GM21619 (cell line): ENCODE measurements at regions not wholly inside any gene's neighbourhood (a gene's known extent, or its start where the extent isn't known, plus 50 kb on each side); places are given as distances from the start of the nearest gene placed in this dataset.

Experiments
- ATAC-seq: cut with Tn5 transposase; IDR thresholded peaks from one replicate; pipeline ENCODE4 v1.9.1; 2021; ENCODE audit not compliant: unreplicated experiment

DNA sequence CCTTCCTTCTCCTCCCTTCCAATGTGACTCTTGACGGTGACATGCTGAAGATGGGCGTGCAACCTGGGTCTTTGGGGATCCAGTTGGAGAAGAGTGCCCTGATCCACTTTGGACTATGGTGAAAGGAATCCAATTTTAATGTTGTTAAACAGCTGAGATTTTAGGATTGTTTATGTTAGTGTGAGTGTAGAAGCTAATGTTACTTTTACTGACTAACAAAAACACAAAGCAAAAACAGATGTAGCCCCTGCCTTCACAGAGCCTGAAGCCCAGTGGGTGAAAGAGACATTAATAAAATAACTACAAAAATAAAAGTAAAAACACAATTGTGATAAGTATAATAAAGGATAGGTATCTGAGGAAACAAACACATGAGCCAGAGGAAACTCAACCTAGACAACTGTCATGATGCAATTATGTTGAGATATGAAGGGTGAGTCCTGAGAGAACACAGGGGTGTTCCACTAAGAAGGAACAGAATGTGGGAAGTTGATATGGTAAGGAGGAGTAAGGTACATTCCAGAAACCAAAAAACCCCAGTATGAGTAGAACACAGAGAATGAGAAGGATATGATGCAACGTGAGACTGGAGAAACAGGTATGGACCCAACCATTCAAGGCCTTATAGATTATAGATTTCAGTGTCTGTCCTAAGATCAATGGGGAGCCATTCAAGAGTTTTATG lies 115.1 kb upstream of the PMFBP1 start:
- ATAC-seq: no peak

DNA sequence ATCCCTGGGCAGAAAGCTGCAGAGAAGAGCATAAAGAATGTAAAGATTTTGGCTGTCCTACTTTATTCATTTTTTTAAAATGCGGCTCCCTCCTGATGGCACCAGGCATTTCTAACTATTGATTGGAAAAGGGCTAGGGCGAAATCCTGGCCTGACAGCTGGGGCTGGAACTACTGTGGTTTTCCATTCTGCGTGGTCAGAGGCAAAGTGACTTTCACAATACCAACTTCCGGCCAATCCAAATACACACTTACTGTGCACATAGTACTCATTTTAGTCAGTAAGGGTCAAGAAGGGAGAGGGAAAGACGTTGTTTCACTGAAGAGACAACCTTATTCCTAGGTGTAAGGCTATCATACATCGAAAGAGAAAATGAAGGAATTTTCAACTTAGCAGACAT lies 113.8 kb upstream of the PMFBP1 start:
- ATAC-seq: no peak

DNA sequence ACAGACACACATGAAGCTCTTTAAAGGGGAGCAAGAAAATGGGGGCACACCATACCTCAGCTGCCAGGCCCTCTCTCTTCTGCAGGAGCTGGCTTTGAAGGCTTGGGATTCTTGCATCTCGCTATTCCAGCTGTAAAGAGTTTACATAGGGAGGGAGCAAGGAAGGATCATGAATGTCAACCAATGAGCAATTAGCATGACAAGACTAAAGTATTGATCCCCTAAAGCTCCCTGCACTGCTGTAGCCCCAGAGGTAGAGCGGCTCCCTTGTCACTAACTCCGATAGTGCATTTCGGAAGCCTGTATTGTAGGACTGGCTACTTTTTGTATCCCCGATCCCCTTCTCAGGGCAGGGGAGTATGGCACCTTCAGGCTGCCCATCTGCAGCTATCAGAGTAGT lies 113.4 kb upstream of the PMFBP1 start:
- ATAC-seq: no peak

DNA sequence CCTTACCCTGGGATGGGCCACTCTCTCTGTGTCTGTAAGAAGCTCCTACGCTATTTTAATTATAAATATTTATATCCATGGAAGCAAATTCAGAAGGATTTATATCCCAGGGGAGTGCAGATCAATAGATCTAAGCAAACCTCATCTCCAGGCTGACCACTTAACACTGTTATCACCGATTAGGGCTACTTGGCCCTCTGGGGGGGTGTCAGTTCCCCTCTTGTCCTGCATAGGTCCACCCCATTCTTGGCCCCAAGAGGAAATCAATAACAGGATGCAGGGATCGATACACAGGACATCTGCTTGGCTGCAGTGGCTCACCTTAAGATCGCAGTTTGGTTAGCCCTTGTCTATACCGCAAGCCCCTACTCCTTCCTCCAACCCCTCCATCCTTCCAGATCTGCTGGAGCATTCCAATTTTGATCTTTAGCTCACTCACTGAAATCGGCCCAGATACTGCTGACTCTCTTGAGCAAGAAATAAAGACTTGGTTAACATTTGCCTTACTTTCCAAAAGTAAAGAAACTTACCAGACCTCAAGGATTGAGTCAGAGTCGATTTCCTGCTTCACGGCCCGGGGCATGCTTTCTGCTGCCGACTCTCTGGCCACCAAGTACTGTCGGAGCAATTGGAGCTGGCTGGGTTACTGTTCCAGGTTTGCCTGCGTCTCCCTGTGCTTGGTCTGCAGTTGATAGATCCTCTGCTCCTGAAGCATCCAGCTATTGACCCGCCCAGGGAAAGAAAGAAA lies 112.3 kb upstream of the PMFBP1 start:
- ATAC-seq: no peak

DNA sequence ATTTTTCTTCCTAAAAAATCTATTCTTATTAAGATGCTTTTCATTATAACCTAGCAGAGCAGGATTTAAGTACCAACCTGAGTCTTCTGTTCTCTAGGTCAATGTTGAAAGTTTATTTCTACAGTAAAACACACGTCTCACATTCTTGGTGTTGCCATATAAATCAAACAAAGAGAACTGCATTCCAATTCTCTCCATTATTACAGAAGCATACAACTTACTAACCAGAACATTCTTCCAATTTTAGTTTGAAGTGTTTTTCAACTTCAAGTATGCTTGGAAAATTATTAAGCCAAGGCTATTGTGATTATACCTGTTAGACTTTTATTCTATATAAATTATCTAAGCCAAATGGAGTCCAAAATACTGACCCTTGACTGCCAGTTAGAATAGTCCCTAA lies 110.4 kb upstream of the PMFBP1 start:
- no peak for ATAC-seq

DNA sequence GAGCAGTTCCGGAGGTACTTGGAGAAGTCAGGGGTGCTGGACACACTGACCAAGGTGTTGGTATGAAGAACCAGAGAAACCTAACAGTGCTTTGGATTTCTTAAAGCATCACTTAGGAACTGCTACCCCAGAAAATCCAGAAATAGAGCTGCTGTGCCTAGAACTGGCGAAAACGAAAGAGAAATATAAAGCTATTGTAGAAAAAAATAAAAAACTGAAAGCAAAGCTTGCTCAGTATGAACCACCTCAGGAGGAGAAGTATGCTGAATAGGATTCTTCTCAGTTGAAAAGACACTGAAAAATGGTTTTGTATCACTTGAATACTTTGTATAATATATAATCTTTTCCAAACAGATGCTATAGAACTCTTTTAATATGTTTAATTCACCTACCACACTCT lies 106.3 kb upstream of the PMFBP1 start:
- no peak for ATAC-seq

DNA sequence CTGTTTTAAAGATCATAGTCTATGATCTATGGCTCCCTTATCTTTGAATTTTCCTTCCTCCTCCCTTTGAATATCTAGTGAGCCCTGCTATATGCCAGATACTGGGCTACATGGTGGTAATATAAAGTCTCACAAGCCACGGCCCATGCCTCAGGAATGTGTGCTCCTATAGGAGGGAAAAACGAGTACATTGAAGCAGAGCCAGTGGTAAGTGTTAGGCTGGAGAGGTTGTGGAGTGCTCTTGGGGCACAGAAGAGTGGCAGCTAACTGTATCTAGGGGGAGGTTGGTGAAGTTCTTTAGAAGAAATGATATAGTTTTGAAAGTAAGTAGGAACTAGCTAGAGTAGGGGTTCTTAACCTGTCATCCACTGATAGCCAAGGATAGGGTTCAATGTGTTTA lies 105.8 kb upstream of the PMFBP1 start:
- ATAC-seq: no peak

DNA sequence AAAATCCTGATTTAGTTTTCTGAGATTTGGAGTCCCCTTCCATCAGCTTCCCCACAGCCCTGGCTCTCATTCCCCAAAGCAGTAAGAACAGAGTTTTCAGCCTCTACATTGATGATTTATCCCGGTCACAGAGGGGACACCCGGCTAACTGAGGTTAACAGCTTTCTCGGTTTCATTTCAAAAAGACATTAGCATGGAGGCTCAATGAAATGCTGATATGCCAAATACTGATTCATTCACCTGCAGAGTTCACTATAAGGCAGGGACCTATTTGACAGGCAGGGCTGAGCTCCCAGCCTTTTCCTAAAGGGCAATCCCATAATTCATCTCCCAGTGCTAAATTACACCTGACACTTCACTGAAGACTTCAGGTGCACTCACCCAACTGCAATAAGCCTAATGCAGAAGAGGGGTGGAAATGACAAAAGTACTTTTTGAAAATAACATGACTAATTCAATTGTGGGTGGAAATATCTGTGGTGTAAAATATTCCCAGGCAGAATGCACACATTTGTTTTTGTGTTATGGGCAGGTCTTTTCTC lies 99.8 kb upstream of the PMFBP1 start:
- no peak for ATAC-seq

DNA sequence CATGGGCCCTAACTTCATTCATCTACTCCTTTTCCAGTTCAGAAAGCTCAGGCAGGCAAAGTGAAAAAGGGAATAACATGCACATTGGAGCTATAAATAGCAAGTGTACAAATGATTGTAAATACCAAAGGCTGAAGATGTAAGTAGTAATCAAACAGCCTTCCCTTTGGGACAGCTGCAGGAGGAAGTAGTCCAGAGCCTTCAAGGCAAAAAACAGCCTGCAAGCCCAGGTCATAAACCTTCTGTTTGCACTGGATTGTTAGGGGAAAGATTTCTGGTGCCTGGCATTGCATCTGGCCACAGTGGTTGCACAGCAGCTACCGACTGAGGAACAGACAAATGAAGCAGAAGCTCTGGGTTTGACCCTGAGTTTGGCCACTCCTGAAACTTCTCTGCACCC lies 98.6 kb upstream of the PMFBP1 start:
- no peak for ATAC-seq

DNA sequence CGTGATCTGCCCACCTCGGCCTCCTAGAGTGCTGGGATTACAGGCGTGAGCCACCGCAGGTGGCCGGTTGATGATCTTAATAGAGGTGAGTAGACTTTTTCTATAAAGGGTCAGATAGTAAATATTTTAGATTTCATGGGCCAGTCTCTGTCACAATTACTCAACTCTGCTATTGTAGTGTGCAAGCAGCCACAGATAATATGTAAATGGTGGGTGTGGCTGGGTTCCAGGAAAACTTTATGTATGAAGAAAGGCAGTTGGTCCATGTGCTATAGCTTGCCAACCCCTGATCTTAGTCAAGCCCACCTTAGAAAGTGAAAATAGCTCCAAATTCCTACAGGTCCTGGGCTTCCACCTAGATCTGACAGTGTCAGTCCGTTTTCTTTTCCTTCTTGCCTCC lies 94.9 kb upstream of the PMFBP1 start:
- no peak for ATAC-seq

DNA sequence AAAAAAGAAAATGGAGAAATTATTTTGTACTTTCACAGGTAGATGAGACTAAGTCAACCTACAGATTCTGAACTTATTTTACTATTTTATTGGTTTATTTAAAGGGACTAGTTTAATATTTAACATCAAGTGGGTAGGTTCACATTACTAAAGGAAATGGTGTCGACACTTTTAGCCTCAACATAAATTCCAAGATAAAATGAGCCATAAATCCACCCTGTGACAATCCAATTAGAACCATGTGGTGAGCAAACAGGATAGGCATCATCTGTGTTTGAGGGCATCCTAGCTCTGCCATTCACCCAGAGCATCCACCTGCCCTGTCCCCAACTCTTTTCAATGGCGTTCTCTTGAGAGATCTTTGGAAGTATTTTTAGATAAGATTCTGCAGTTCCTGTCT lies 92.8 kb upstream of the PMFBP1 start:
- no peak for ATAC-seq

DNA sequence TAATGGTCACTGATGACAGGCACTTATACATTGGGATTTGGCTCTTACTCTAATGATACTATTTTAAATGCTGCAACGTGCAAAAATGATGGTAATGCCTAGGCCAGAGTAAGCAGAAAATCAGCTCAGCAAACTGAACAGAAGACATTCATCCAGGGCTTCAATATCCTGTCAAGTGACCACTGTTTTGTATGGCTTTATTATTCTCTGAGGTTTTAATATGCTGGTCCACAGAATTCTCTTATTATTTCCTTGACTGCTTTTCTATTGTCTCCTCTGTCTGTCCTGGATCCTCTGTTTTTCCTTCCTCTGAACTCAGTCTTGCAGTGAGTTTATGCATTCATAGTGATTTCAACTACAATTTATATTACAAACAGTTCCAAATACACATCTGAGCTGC lies 90.8 kb upstream of the PMFBP1 start:
- ATAC-seq: no peak

DNA sequence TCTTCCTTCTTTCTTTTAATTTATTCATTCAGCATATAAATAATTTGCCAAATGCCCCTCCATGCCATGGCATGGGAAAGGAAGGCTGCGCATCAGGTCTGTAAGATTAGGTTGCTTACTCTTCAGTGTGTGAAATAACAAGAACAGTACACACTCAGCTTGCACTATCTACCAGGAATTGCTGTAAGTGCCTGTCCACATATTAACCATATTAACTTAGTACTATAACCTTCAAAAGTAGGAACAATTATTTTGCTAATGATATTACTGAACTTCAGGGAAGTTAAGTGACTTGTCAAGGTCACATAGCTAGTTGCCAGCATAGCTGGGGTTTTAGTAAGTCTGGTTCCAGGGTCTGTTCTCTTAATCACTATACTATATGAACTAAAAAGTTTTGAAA lies 89.2 kb upstream of the PMFBP1 start:
- no peak for ATAC-seq

DNA sequence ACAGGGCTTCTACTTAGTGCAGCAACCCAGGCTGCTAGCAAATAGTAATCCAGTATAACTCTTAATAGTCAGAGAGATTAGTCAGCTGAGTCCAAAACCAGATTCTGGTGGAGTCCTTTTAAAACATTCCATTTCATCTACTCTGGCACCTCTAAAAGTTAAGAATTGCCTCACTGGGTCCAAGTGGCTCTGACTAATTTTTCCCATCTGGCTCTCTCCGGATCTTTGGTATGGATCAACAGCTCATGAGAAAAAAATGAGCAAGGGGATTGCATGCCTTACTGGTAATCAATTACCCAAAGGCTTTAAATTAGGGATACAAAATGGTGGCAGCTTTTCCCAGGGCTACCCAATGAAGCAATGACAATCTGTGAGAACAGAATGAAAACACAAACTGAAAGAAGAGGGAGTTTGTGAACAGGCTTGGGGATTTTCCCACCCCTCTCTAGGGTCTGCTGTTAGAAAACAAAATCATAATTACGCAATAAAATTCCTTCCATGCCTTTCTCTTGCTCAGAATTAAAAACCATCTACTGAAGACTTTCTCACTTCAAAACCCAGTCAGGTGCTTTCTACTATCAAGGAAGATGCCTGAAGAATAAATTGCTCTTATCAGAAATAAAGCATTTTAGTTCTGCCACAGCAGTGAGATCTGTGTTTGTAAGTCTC lies 84.6 kb upstream of the PMFBP1 start:
- ATAC-seq: no peak

DNA sequence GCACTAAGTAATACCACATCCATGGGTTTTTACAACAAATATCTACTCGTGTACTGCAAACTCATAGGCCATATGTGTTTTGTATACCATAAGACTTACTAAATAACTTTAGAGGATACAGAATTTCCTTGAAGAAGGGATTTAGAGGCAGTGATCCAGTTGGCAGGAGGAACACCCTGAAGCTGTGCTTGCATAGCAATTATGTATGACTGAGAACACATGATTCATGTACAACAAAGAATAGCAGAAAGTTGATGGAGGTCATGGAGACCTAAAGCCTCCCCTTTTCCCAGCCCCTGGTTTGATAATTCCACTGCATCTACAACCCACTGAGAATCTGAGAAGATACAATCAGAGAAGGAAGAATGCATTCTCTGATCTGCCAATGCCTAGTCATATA lies 83.8 kb upstream of the PMFBP1 start:
- ATAC-seq: no peak

DNA sequence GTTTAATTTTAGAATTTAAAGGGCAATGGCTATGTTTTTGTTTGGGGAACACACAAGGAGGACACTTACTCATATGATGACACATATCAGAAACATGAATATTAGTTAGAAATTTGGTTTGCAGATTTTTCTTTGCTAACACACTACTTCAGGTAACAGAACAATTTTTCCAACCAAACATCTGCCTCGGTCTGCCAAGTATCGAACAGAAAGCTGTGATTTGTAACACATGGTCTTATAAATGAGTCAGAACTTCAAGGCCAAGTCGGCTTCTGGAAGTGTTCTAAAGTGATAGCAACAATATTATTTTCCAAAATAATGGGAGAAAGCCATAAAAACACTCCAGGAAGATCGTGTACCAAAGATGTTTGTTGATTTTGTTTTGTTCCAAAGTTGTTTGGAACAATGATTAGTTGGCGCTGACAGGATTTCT lies 75.9 kb upstream of the PMFBP1 start:
- ATAC-seq: no peak

DNA sequence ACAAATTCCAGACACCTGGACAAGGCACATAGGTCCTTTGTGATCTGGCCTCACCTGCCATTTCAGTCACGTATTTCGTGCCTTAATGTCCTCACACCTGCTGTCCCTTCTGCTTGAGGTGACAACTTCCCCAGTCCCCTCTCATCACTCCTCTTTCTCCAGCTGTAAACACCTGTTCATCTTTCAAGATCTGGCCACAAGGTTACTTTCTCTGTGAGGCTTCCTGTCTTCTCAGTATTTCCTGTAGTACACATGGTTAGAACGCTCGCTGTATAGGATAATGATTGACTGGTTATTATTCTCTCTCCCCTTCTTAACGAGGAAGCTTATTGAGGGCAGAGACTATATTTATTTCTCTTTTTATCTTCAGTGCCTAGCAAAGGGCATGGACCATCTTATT lies 74.5 kb upstream of the PMFBP1 start:
- peak; percentile 97 for ATAC-seq

DNA sequence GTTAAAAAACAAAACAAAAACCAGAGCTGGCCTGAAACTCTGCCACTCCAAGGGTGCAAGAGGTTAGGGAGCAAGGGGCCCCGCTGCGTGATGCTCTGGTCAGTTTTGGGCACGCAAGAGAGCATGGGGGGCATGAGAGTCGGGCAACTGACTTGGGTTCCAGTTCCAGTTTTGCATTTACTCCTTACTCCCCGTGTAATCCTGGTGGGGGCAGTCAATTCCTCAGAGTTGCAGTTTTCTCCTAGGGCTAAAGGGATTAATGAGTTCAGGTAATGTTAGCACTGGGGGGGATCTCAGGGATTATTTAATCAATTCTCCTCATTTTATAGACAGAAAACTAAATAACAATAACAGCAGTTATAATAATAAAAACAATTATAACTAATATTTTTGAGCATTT lies 72.9 kb upstream of the PMFBP1 start:
- no peak for ATAC-seq

DNA sequence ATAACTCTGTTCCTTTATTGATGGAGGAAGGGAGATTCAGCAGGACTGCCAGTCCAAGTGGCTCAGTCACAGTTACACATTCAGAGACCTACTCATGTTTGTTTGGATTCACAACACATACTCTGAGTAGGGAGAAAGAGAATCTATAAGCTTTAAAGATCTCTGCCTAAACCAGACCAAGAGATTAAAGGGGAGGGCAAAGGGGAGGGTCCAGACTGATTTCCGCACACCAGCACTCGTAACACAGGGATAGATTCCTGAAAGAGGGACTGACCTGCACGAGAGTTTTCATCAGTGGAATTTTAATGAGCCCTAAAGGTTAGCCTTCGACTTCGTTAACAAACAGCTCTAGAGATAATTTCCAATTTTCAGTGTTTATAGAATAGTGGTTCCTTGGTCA lies 71.7 kb upstream of the PMFBP1 start:
- ATAC-seq: no peak

DNA sequence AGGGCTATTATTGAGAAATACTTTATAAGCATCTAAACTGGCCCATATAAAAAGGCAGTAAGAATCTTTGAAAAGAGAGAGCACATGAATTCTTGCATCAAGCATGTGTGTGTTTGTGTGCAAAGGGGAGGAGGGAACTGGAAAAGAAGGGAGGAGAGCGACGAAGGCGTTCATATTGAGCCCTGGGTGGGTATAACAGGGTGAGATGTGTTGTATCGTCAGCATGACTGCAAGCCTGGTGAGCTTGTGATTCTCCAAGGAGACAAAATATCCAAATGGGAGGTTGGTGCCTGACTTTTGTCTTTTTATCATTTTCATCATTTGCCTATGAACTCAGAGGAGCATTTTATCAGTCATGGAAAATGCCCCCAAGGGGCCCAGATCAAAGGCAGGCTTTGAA lies 70.8 kb upstream of the PMFBP1 start:
- no peak for ATAC-seq

DNA sequence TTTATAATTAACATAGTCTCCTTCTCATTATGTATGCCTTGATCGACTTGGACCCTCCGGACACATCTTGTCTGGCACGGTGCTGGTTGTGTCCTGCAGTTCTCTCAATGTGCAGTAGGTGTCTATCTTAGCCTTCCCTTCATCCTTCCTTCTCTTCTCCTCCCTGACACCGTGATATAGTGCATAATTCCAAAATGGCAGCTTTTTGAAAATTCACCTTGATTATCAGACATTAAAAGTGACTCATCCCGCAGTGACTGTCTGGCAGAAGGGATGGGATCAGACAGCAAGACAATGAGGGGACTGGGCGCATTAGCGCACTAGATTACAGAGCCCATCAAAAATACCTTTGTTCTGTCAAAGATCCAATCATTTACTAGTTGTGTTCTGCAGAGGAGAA lies 70.0 kb upstream of the PMFBP1 start:
- no peak for ATAC-seq

DNA sequence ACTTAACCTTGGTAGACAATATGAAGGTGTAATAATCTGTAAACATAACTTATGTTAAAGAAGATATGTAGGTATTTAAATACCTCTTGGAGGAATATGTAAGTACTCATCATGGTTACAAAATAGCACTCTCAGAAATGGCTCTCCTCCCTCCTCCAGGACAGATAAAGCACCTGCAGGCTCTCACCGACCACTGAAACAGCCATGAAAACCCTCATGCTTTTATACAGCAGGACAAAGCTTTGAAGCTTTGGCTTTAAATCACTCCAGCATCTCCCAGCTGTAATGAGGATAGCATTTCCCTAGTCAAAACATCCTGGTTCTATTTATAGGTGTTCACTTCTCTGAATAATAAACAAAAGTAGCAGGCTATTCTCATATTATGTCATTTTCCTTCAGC lies 69.1 kb upstream of the PMFBP1 start:
- ATAC-seq: no peak
